GM21723 (cell line): ENCODE measurements at regions not wholly inside any gene's neighbourhood (a gene's known extent, or its start where the extent isn't known, plus 50 kb on each side); places are given as distances from the start of the nearest gene placed in this dataset.
"Not testable (repeated sequence)": the region's sequence is repeated elsewhere in the genome, so short reads cannot be mapped to it uniquely, and the experiment has no call there.

Experiments
- ATAC-seq: cut with Tn5 transposase; IDR thresholded peaks from one replicate; pipeline ENCODE4 v1.9.1; 2021; ENCODE audit warnings: mild to moderate bottlenecking, moderate library complexity; ENCODE audit not compliant: unreplicated experiment

DNA sequence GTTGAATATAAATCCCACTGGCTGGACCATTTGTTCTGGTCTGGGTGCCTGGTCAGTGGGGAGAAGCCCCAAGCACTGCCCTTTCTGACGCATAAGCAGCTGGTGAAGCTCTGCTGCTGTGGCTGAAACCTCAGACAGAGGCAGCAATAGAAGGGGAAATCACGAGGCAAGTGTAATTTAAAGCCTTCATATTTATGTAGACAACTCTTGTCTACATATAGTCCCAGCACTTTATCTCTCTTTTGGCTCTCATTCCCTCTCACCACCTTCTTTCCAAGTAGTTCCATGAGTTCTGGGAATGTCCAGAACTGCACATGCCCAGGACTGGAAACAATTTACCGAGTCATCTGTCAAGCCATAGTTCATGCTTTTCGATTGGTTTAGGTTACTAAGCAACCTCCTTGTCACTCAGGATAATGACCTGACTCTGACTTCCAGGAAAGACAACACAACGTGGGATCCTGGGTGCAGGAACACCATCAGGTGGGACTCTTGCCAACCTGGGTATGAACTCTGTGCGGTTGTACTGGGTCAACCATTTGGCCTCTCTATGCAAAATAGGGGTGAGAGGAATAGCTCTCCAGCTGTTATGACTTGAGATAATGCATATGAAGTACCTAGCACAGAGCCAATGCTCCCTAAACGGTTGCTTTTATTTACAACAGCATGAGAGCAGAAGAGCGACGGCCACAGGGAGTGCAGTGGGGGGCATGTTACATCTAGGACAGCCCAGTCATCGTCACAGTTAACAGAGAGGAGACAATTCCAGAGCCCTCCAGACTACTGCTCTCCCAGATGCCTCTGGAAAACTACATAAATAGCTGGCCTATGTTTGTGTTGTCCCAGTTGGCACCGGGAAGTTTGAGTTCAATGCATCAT is 321.9 kb downstream of the FOXO1 start:
- ATAC-seq = no peak

DNA sequence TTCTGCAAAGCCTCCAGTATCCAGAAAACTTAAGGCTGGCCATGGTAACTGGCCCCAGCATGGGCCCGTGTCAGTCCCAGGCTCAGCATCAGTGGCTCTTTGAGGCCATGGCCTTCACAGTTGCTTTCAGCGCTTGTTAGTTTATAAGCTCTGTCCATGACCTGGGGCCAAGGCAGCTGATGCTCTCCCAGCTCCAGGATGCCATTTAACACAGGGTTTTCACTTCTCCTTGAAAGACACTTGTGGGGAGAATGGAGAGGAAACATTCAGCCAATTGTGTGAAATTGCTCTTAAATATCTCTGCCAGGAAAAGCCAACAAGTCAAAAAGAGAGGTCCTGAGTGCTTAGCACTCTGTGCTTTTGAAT is 321.3 kb downstream of the FOXO1 start:
- no peak for ATAC-seq

DNA sequence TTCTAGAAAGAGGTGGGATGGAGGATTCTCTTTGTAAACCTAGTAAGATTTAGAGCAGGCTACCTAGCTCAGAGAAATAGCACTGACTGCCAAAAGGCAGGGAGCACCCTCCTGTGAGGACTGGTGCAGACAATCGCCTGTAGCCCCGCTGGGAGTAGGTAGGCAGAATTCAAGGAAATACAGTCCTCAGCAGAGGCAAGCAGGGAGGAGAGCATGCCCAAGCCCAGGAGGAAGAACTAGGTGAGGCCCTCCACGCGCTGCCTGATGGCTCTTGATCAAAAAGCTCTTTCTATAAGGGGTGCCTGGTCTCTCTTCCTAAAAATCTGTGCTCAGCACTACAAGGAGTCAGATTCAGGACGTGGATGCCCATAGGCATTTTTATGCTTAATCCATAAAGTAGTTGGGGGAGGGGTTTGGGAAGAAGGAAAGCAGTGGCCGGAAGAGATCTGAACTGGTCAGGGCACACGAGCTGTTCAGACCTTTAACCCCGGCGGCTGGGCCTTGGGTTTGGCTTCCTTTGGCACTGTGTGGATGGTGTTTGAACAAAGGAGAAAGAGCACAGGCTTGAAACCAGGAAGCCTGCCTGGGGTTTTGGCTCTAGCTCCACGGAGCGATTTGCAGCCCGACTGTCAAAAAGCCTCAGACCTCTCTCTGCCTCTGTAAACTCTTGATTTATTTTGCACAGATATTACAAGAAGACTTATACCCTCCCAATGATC is 320.6 kb downstream of the FOXO1 start:
- ATAC-seq = no peak

DNA sequence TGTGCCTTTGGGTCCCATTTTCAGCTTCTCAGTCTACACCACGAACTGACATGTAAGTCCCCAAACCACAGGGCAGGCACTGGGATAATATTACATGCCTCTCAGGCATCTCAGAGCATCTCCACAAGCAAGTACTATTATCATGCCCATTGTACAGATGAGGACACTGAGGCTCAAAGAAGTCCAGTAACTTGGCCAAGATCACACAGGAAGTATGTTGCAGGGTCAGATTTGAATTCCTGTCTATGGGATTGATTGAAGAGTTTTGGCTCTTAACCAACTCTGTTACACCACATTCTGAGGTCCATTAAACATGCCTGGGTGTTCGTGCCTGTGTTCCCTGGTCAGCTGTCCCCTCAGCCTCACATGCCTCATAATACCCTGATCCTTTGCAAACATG is 319.8 kb downstream of the FOXO1 start:
- ATAC-seq = no peak

DNA sequence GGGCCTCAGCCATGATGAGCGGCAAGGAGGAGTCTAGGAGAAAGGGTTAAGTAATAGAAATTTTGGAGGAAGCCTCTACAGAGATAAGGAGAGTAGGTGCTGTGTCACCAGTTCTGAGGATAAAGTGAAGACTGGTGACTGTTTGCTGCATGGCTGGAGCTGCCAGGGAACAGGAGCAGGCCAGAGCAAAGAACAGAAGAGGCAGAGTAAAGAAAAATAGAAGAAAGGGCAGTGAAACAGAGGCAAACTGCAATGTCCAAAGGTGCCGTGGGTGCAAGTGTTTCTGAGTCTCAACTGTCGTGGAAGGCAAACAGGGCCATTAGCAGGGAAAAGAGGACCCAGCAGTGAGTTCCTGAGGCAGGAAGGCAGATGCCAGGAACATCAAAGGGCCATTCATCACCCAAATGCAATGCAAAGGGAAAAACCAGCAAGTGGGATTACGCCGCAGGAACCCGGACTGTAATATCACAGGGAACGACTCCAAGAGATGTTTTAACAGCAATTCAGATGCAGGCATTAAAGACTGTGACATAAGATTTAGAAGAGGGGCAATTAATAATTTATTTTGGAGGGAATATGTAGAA is 318.3 kb downstream of the FOXO1 start:
- ATAC-seq = no peak

DNA sequence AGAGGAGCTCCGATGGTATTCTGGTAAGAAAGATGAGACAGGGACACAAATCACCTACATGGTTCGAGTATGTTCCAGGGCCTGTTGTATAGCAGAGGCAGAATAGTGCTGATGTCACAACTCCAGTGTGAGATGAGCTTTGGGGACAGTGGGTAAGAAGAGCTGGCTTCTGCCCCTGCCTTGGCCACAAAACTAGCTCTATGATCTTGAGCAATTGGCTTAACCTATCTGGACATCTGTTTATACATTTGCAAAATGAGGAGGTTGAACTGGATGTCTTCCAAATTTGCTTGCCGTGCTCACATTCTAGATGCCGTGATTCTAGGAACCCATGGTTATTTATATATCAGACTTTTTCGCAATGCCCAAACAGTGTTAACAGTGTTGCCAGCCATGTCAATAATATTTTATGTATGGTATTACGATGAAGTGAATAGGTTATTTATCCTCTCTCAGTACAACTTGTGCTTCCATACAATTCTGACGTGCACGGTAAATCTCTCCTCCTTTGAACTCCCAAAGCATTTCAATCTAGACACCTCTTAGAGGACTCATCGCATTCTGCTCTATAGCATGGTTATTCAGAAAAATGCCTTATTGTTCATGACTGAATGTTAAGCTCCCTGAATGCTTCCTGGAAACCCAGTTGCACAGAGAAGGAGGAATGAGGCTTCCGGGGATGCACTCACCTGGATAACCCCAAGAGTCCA is 316.0 kb downstream of the FOXO1 start:
- no peak for ATAC-seq

DNA sequence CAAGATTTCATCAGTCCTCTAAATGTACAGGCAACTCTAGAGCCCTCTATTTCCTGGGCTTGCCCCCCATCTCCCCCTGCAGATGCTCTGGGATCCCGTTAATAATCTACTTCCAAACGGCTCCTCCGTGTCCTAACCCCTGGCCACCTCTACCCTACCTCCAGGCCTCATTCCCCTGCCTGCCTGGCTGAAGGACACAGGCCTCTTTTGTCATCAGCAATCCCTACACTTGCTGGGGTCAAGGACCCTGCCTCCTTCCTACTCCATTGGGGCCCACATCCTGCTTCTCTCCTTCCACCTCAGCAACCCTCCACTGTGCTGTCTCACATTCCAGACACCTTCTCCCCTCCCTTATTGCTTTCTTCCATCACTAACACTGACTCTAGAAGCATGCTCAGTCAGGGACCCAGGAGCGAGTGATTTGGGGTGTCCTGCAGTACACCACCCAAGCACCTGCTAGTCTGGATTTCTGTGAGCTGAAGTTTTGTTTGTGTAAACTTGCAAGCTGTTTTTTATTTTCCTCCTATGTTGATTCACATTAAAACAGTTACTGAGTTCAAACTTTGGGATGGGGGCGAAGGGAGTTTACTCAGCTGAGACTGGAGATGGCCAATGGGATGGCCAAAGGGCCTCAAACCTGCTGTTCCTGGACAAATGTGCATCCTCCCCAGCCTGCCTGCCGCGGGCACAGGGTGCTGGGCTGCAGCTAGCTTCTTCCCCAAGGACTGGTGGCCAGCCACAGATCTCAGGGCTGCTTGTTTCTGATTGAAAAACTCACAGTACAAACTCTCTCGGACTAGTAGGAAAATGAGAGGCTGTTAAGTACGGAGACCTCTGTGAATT is 314.7 kb downstream of the FOXO1 start:
- ATAC-seq = no peak

DNA sequence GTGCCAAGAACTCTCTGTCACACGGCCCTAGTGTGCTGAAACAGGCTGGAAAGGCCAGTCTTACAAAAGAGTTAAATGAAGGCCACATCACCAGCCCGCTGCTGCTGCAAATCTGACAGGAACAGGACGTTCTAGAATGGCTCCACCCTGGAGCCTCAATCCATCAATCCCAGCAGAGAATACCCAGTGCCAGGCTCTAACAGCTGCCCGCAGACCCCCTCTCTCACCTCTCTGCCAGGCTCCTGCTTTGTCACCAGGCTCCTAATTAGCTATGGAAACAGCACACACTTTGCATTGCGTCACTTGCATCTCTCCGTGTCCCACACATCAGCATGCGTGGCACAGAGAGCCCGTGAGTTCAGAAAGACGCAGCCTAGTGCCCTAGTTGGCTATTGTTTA is 314.1 kb downstream of the FOXO1 start:
- no peak for ATAC-seq

DNA sequence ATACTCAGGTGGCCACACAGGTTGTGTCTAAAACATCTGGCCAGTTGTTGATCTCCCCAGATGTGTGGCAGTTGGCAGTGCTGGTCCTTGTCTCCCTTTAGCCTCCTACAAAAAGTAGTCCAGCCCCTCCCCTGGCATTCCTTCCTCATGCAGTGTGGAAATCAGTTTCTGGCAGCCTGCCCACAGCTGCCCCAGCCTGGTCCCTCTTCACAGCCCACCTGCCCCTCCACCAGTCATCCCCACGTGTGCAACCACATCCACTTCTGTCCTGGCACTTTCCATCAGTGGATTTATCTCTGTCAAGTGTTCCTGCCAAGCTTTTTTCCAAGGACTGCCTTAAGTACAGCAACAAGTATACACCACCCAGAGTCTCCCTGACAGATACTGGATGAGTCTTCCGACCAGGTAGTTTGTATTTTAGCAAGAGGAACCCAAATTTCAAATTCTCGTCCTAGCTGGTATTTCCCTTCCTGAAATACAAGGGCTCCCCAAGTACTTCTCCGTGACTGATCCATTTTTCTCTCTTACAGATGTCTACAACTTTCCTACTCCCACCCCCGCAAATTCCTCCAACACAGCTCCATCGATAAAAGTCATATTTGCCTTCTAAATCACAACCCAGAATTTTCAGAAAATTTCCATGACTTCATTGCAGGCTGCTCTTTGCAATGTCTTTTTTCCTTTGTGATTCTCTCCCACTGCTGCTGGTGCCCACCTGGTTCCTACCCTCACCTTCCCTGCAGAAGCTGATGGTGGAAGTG is 313.5 kb downstream of the FOXO1 start:
- no peak for ATAC-seq

DNA sequence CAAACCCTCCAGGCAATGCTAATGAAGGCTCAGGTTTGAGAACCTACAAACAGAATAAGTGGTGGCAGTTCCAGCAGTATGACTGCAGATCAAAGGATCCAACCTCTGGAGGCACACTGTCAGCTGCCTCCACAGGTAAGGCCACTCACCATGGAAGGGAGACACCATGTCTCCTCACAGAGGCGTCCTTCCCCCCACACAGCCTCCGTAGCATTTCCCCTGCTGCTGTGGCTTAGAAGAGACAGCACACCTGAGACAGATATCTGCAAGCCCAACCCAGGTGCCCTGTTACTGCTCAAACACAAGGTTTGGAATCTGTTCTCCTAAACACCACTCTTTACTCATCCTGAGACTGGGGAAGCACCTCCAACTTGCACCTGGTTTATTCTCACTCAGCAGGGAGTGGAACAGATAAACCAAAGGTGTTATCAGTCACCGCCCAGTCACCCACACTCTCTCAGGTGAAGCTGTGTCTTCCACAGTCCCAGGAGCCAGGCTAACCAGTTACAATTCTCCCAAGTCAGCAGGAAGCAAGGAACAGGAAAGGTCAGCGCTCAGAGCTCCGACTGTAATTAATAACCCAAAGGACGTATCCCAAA is 311.2 kb downstream of the FOXO1 start:
- no peak for ATAC-seq

DNA sequence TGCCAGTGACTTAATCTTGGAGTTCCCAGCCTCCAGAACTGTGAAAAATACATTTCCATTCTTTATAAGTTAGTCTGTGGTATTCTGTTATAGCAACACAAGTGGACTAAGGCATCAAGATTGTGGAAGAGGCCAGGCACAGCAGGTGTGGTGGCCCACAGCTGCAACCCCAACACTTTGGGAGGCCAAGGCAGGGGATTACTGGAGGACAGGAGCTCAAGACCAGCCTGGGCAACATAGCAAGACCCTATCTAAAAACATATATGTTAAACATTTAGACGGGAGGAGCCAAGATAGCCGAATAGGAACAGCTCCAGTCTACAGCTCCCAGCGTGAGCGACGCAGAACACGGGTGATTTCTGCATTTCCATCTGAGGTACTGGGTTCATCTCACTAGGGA is 310.4 kb downstream of the FOXO1 start:
- ATAC-seq = no peak

DNA sequence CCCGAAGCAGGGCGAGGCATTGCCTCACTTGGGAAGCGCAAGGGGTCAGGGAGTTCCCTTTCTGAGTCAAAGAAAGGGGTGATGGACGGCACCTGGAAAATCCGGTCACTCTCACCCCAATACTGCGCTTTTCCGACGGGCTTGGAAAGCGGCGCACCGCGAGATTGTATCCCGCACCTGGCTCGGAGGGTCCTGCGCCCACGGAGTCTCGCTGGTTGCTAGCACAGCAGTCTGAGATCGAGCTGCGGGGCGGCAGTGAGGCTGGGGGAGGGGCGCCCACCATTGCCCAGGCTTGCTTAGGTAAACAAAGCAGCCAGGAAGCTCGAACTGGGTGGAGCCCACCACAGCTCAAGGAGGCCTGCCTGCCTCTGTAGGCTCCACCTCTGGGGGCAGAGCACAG is 310.0 kb downstream of the FOXO1 start:
- not testable (repeated sequence) for ATAC-seq

DNA sequence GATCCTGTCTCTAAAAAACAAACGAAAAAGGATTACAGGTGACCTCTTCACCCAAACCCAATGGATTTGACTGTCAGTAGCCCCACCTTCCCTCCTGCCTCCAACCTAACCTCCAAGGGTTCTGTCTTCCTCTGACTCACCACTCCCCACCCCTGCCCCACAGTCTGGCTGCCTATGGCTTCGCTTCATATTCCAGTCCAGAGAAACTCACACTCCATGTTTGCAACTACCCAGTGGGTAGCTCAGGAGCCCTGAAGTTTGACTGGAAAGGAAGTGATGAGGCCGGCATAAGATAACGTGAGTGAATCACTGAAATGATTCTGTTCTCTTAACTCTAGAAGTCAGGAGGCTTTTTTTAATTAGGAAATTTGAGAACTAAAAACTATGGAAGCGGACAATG is 303.9 kb downstream of the FOXO1 start:
- ATAC-seq = no peak

DNA sequence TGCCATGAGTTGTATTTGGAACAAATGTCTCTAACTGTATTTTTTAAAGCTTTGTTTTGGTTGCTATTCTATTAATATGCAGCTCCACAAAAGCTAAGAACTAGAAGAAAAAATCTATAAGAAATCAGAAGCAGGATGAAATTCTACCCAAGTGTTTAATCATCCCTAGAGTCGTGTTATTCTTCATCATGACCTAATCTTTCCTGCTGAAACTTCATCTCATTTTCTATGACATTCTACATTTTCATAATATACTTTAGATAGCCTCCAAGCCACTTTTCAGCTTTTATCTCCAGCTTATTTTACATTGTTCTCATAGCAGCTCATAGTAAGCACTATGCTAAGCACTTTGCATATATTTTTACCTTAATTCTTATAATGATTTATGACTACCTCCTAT is 302.8 kb downstream of the FOXO1 start:
- no peak for ATAC-seq

DNA sequence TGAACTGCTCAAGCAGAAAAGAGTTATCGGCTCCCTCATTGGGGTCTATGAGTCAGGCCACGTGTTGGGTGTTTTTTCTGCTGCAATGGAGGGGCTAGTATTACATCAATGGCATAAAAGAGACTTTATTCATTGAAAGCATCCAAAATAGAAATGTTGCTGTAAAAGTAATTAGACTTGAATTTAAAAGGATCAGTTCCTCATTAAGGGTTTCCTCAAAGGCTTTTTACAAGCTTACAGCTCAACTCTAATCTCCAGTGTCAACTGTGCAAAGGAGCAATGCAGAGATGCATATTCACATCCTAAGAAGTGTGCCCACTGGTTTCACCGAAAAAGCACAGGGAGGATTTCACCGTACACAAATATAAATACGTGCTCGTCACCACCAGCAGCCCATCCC is 300.3 kb downstream of the FOXO1 start:
- no peak for ATAC-seq

DNA sequence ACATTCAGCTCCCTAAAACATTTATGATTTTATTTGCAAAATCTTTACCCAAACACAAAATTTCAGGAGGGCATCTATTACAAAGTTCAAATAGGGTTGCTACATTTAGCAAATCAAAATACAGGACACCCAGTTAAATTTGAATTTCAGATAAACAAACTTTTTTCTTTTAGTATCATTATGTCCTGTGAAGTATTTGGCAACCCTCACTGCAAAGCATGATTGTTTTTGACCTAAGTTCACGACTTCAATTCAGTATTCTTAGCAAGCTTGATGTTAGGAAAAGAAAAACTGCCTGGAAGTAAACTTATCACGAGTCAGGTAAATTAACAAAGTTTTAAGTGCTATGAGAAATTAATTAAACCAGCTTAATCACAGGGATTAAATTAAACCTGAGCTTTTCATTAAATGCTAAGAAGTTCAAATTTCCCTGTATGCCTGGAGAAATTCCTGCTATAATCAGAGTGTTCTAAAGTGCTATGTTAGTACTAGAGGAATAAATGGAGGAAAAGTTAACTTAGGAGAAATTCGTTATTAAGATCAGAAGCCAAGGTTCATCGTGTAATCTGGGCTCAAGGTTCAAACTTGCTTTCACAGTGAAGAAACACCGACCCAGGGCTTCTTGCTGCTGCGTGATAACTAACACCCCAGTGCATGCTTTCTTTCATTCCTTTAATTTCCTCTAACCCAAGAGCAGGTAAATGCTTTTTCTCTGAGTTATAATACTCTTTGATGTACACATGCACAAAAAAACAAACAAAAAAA is 298.1 kb downstream of the FOXO1 start:
- no peak for ATAC-seq

DNA sequence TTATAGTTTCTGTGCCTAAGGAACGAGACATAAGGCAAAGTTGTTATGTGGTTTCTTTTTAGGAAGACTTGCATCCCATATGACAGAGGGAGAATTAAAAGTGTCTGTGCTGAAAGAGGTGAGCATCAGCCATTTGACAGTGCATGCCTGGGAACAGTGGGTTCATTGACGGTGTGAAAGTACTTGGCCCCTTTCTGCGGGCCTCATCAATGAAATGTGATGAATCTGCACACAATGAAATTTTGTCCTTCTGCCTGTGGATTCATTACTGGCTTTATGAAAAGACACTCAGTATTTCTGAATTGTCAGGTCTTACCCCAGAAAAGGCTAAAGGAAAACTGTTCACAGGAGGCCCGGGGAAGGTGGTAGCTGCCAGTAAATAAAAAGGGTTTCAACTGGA is 295.8 kb downstream of the FOXO1 start:
- no peak for ATAC-seq

DNA sequence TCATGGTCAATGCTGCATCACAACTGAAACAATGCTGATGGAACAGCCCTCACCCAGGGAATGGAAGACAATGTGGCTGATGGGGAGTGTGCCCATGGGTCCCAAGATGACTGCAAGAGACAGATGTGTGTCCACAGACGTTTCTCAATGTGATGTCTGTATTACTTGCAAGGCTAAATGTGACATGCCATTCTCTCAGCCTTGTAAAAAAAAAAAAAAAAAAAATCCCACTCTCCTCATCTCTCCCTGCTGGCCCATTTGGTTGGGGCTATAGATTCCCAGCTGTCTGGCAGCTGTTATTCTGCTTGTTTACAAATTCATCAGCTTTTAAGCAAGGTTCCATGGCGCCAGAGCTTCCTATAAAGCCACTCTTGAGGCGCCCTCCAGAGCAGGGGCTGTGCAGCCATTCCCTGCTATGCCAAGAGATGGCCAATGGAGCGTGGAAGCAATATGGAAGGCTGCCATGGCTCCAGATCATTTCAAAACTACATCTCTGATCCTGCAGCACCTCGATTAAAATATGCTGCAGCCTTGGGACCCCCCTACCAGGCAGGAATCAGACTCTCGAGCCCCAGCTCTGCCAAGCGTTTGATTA is 294.8 kb downstream of the FOXO1 start:
- no peak for ATAC-seq
